Stimulated activated CD4-positive, alpha-beta T cell treated with anti-CD3 and anti-CD28 coated beads, Interleukin-1b, Interleukin-23, amount 100 ng/mL, for 48 hours (primary cell): ENCODE measurements at regions not wholly inside any gene's neighbourhood (a gene's known extent, or its start where the extent isn't known, plus 50 kb on each side); places are given as distances from the start of the nearest gene placed in this dataset.

Source experiments
- DNase-seq: peaks from one replicate; pipeline ENCODE4 v3.0.0-alpha.2; 2020

DNA sequence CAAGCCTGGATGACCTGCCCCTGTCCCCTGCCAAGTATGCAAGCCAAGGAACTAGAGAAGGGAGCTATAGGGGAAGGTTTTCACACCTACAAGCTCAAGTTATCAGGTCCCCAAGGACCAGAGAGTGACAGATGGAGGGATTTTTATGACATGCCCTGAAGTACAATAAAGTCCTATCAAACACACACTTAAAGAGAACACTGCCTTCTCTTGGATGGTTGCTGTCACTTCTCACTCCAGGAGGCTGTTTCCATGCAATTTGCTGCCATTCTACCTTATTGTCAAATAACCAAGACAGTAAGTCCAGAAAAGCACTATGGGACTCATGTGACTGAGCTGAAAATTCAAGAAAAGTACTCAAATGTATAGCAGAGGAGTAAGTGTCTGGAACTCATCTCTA, 76.6 kb upstream of the DDX18 start:
- DNase-seq: no peak

GRCh38 chr2:117738991-117739839, 75.3 kb upstream of the DDX18 start:
- no peak for DNase-seq

GRCh38 chr2:117745537-117745936, 69.0 kb upstream of the DDX18 start:
- no peak for DNase-seq

DNA sequence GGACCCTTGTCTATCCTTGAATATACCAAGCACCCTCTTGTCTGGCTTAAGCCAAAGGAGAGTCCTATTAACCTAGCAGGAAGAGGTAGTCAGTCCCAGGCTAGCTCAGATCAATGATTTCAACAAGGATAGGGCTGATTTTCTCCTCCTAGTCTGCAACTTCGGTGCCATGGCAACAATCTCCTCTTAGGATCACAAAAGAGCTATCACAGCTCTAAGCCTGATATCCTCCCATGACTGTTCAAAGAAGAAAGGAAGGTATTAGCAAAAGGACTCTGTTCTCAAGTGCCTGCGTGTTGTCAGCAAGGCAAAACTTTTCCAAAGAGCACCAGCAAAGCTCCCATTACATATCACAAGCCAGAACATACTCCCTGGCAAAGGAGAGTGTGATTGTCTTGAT, 58.7 kb upstream of the DDX18 start:
- no peak for DNase-seq

DNA sequence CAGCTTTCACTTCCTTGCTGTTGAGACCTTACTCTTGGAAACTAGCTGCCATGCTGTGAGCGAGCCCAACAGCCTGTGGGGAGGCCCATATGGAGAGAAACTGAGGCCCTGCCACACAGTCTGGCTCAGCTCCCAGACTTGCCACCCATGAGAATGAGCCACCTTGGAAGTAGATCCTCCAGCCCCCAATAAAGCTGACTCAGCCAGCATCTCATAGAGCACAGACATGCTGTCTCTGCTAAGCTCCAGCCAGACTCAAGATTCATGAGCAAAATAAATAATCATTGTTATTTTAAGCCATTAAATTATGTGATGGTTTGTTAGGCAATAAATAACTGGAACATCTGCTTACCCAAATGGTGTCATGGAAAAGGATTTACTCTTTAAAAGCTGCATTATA, 53.6 kb upstream of the DDX18 start:
- no peak for DNase-seq

DNA sequence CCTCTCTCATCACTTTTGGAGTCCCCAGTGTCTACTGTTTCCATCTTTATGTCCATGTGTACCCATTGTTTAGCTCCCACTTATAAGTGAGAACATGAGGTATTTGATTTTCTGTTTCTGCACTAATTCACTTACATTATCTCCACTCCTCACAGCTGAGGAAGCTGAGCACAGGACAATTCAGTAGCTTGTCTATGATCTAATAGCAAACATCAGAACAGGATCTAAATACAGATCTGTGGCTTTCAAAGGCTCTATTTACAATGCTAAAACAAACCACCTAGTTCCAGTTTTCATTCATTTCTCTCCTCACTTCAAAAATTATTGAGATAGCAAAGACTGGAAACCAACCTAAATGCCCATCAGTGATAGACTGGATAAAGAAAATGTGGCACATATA, 52.0 kb upstream of the DDX18 start:
- DNase-seq: no peak

DNA sequence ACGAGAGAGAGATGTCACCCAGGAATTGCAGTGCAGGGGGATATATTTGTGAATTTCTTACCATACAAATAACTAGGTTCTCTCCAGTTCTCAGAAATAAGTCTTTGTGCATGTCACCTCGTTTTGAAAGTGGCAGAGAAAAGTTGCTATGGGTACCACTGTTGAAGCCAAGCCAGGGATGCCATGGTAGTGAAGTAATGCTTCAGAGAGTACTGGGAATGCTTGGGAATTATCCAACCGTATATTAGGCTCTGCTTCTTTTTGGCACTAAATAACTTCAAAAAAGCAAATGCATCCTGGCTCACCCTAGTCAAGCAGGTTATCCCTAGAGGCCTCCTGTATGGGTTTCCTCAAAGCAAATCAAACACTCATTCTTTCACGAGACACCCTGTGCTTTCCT, 50.7 kb upstream of the DDX18 start:
- no peak for DNase-seq
